ENCODE measurements at regions not wholly inside any gene's neighbourhood (a gene's known extent, or its start where the extent isn't known, plus 50 kb on each side); places are given as distances from the start of the nearest gene placed in this dataset.
"Not testable (repeated sequence)": the region's sequence is repeated elsewhere in the genome, so short reads cannot be mapped to it uniquely, and the experiment has no call there.

DNA sequence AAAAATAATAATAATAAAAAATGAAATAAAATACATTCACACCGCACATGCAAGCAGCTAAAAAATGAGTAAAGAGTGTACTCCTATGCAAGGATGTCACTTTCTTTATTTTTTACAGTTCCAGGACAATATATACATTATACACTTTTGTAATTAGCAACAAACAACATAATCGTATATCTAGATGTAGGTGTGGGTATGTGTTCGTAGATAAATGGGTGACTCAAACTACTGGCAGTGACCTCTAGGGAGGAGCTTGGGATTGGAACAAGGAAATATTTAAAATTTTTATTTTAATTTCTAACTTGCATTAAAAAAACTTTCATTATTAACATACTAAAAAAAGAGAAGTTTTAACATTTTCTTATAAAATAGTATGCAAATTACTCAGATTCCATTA is 86.1 kb upstream of the MYLIP start (continued):
- TF ChIP-seq, protein P1, sequence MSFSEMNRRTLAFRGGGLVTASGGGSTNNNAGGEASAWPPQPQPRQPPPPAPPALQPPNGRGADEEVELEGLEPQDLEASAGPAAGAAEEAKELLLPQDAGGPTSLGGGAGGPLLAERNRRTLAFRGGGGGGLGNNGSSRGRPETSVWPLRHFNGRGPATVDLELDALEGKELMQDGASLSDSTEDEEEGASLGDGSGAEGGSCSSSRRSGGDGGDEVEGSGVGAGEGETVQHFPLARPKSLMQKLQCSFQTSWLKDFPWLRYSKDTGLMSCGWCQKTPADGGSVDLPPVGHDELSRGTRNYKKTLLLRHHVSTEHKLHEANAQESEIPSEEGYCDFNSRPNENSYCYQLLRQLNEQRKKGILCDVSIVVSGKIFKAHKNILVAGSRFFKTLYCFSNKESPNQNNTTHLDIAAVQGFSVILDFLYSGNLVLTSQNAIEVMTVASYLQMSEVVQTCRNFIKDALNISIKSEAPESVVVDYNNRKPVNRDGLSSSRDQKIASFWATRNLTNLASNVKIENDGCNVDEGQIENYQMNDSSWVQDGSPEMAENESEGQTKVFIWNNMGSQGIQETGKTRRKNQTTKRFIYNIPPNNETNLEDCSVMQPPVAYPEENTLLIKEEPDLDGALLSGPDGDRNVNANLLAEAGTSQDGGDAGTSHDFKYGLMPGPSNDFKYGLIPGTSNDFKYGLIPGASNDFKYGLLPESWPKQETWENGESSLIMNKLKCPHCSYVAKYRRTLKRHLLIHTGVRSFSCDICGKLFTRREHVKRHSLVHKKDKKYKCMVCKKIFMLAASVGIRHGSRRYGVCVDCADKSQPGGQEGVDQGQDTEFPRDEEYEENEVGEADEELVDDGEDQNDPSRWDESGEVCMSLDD (tag by site-specific recombination; IDR thresholded peaks at IDR 0.05), result no peak
- TF ChIP-seq, protein P2, sequence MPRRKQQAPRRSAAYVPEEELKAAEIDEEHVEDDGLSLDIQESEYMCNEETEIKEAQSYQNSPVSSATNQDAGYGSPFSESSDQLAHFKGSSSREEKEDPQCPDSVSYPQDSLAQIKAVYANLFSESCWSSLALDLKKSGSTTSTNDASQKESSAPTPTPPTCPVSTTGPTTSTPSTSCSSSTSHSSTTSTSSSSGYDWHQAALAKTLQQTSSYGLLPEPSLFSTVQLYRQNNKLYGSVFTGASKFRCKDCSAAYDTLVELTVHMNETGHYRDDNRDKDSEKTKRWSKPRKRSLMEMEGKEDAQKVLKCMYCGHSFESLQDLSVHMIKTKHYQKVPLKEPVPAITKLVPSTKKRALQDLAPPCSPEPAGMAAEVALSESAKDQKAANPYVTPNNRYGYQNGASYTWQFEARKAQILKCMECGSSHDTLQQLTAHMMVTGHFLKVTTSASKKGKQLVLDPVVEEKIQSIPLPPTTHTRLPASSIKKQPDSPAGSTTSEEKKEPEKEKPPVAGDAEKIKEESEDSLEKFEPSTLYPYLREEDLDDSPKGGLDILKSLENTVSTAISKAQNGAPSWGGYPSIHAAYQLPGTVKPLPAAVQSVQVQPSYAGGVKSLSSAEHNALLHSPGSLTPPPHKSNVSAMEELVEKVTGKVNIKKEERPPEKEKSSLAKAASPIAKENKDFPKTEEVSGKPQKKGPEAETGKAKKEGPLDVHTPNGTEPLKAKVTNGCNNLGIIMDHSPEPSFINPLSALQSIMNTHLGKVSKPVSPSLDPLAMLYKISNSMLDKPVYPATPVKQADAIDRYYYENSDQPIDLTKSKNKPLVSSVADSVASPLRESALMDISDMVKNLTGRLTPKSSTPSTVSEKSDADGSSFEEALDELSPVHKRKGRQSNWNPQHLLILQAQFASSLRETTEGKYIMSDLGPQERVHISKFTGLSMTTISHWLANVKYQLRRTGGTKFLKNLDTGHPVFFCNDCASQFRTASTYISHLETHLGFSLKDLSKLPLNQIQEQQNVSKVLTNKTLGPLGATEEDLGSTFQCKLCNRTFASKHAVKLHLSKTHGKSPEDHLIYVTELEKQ (tag by site-specific recombination; IDR thresholded peaks at IDR 0.05; ENCODE audit: borderline replicate concordance), result no peak
- TF ChIP-seq, protein P3, sequence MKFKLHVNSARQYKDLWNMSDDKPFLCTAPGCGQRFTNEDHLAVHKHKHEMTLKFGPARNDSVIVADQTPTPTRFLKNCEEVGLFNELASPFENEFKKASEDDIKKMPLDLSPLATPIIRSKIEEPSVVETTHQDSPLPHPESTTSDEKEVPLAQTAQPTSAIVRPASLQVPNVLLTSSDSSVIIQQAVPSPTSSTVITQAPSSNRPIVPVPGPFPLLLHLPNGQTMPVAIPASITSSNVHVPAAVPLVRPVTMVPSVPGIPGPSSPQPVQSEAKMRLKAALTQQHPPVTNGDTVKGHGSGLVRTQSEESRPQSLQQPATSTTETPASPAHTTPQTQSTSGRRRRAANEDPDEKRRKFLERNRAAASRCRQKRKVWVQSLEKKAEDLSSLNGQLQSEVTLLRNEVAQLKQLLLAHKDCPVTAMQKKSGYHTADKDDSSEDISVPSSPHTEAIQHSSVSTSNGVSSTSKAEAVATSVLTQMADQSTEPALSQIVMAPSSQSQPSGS (tag by site-specific recombination; IDR thresholded peaks at IDR 0.05; ENCODE audit: low read depth), result no peak
- no peak for TF ChIP-seq ZNF670 (tag by site-specific recombination; IDR thresholded peaks at IDR 0.05; ENCODE audit: low read depth)

DNA sequence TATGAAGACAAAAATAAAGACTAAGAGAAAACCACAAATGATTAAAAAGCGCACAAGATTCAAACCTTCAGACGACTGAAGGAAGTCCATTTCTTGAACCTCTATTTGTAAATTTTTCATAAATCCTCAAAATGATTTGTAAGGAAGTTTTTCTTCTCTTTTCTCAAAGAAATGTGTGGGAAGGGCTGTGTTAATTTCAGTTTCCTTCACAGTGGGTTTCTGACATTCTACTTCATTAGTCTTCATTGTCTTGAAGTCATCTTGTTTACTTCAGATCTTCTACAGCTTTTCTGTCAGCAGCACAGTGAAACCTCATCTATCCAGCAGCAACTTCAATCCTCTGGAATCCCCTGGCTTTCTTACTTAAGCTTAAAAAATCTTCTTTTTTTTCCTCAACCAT is 87.6 kb upstream of the MYLIP start:
- H3K9me3 ChIP-seq (ENCODE audit: control insufficient read depth, insufficient read depth, low read depth, low read length), result no peaks in the 10 kb centered on the region
- ChIA-PET CTCF (interaction anchor here (0.6 kb wide), 1 partner anchor 31 kb away, joined by 3 read pairs; no protein-coding TSS in a partner anchor), POLR2A (no interaction called here)
- no peaks in the 10 kb centered on the region for H3K36me3 ChIP-seq (ENCODE audit: control insufficient read depth in 2 of 2, insufficient read depth in 1 of 2, low read length in 2 of 2)
- no peak overlapping the region for H3K4me3 ChIP-seq (ENCODE audit: low read depth, low read length)
- no peak for TF ChIP-seq SP7 (tag by site-specific recombination; IDR thresholded peaks at IDR 0.05)
- TF ChIP-seq, protein P4, sequence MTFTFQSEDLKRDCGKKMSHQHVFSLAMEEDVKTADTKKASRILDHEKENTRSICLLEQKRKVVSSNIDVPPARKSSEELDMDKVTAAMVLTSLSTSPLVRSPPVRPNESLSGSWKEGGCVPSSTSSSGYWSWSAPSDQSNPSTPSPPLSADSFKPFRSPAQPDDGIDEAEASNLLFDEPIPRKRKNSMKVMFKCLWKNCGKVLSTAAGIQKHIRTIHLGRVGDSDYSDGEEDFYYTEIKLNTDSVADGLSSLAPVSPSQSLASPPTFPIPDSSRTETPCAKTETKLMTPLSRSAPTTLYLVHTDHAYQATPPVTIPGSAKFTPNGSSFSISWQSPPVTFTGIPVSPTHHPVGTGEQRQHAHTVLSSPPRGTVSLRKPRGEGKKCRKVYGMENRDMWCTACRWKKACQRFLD (tag by site-specific recombination; IDR thresholded peaks at IDR 0.05), result no peak
- H3K4me1 ChIP-seq (ENCODE audit: control insufficient read depth, insufficient read depth, low read length), result no peaks in the 10 kb centered on the region
- no peak overlapping the region for H3K27ac ChIP-seq (ENCODE audit: extremely low read depth, low read depth, low read length)

DNA sequence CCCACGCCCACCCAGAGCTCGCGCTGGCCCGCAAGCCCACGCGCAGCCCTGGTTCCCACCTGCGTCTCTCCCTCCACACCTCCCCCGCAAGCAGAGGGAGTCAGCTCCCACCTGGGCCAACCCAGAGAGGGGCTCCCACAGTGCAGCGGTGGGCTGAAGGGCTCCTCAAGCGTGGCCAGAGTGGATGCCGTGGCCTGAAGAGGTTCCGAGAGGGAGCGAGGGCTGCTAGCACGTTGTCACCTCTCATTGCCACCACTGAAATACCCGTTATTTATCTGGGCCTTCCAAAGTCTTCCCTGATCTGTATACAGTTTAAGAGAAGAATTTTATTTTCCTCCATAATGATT is 88.3 kb upstream of the MYLIP start:
- TF ChIP-seq, protein P5, sequence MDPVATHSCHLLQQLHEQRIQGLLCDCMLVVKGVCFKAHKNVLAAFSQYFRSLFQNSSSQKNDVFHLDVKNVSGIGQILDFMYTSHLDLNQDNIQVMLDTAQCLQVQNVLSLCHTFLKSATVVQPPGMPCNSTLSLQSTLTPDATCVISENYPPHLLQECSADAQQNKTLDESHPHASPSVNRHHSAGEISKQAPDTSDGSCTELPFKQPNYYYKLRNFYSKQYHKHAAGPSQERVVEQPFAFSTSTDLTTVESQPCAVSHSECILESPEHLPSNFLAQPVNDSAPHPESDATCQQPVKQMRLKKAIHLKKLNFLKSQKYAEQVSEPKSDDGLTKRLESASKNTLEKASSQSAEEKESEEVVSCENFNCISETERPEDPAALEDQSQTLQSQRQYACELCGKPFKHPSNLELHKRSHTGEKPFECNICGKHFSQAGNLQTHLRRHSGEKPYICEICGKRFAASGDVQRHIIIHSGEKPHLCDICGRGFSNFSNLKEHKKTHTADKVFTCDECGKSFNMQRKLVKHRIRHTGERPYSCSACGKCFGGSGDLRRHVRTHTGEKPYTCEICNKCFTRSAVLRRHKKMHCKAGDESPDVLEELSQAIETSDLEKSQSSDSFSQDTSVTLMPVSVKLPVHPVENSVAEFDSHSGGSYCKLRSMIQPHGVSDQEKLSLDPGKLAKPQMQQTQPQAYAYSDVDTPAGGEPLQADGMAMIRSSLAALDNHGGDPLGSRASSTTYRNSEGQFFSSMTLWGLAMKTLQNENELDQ (tag by site-specific recombination; IDR thresholded peaks at IDR 0.05; ENCODE audit: low read depth), result no peak
- TF ChIP-seq ZNF529 (tag by site-specific recombination; IDR thresholded peaks at IDR 0.05; ENCODE audit: insufficient replicate concordance) (peak; percentile 32), ZNF555 (tag by site-specific recombination; conservative IDR thresholded peaks at IDR 0.05) (0 out of 2 replicates have a peak, but pooled peaks have one; percentile 4), SETDB1 (IDR thresholded peaks at IDR 0.05; ENCODE audit: insufficient read length, low read length) (peak; percentile 29), ZNF610 (tag by site-specific recombination; IDR thresholded peaks at IDR 0.05; ENCODE audit: borderline replicate concordance) (0 out of 2 replicates have a peak, but pooled peaks have one; percentile 30)
- Histone ChIP-seq H3K4me3 (ENCODE audit: low read depth, low read length) (no peak overlapping the region), H3K9me3 (ENCODE audit: control insufficient read depth, insufficient read depth, low read depth, low read length) (no peaks in the 10 kb centered on the region), H3K36me3 (ENCODE audit: control insufficient read depth in 2 of 2, insufficient read depth in 1 of 2, low read length in 2 of 2) (no peaks in the 10 kb centered on the region), H3K27ac (ENCODE audit: extremely low read depth, low read depth, low read length) (no peak overlapping the region), H3K4me1 (ENCODE audit: control insufficient read depth, insufficient read depth, low read length) (no peaks in the 10 kb centered on the region)
- ChIA-PET POLR2A (no interaction called here), CTCF (no interaction called here)

DNA sequence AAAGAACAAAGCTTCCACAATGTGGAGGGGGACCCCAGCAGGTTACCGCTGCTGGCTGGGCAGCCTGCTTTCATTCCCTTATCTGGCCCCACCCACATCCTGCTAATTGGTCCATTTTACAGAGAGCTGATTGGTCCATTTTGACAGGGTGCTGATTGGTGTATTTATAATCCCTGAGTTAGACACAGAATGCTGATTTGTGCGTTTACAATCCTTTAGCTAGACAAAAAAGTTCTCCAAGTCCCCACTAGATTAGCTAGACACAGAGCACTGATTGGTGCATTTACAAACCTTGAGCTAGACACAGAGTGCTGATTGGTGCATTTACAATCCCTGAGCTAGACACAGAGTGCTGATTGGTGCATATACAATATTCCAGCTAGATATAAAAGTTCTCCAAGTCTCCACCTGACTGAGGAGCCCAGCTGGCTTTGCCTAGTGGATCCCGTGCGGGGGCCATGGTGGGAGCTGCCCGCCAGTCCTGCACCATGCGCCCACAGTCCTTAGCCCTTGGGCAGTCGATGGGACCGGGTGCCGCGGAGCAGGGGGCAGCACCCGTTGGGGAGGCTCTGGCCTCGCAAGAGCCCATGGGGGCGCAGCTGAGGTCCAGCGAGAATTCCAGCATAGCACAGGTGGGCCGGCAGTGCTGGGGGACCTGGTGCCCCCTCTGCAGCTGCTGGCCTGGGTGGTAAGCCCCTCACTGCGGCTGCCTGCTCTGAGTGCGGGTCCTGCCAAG is 88.8 kb upstream of the MYLIP start:
- H3K36me3 ChIP-seq (ENCODE audit: control insufficient read depth in 2 of 2, insufficient read depth in 1 of 2, low read length in 2 of 2); H3K4me3 ChIP-seq (ENCODE audit: low read depth, low read length); H3K27ac ChIP-seq (ENCODE audit: extremely low read depth, low read depth, low read length); H3K4me1 ChIP-seq (ENCODE audit: control insufficient read depth, insufficient read depth, low read length); CTCF ChIA-PET; H3K9me3 ChIP-seq (ENCODE audit: control insufficient read depth, insufficient read depth, low read depth, low read length); POLR2A ChIA-PET: not testable (repeated sequence)
